ENCODE measurements at regions not wholly inside any gene's neighbourhood (a gene's known extent, or its start where the extent isn't known, plus 50 kb on each side); places are given as distances from the start of the nearest gene placed in this dataset.

- no peak overlapping the region for H3K4me3 ChIP-seq
- H3K9ac ChIP-seq (ENCODE audit: insufficient read depth in 1 of 2, low read length in 2 of 2): no peak overlapping the region
- TF ChIP-seq CTCF (IDR thresholded peaks at IDR 0.05; ENCODE audit: control extremely low read depth, extremely low read depth): no peak
- DNase-seq: peak in 2 of 3 donors; percentile 29 to 51
- WGBS, 2 donors: 87 to 93% methylated on average over 1 of the region's 1 CpG
- no peak overlapping the region for H3K27ac ChIP-seq (ENCODE audit: low read depth in 1 of 2, low read length in 1 of 2)
- peaks cover 0 to 6% (median 0%) of the 10 kb centered on the region in 5 donors for H3K4me1 ChIP-seq (ENCODE audit: control insufficient read depth in 5 of 5, insufficient read depth in 5 of 5, low read length in 5 of 5)
- ATAC-seq (ENCODE audit: insufficient read depth, low FRiP score): no peak
- no peaks in the 10 kb centered on the region for H3K36me3 ChIP-seq (ENCODE audit: control insufficient read depth in 4 of 4, insufficient read depth in 4 of 4, low read length in 4 of 4)
- peaks cover 0 to under 1% (median 0%) of the 10 kb centered on the region in 4 donors for H3K9me3 ChIP-seq (ENCODE audit: control insufficient read depth in 4 of 4, insufficient read depth in 3 of 4, low read length in 3 of 4)
- no peaks in the 10 kb centered on the region for H3K27me3 ChIP-seq (ENCODE audit: control insufficient read depth in 3 of 3, insufficient read depth in 3 of 3, low read length in 2 of 3)
Observed at GRCh38 chr21:20537130-20537529, 461.1 kb upstream of the NCAM2 start.

- Histone ChIP-seq H3K27me3 (ENCODE audit: control insufficient read depth in 3 of 3, insufficient read depth in 3 of 3, low read length in 2 of 3) (no peaks in the 10 kb centered on the region), H3K4me3 (no peak overlapping the region), H3K4me1 (ENCODE audit: control insufficient read depth in 5 of 5, insufficient read depth in 5 of 5, low read length in 5 of 5) (peaks cover 0 to 6% (median 0%) of the 10 kb centered on the region in 5 donors), H3K9me3 (ENCODE audit: control insufficient read depth in 4 of 4, insufficient read depth in 3 of 4, low read length in 3 of 4) (no peaks in the 10 kb centered on the region), H3K27ac (ENCODE audit: low read depth in 1 of 2, low read length in 1 of 2) (no peak overlapping the region), H3K36me3 (ENCODE audit: control insufficient read depth in 4 of 4, insufficient read depth in 4 of 4, low read length in 4 of 4) (no peaks in the 10 kb centered on the region), H3K9ac (ENCODE audit: insufficient read depth in 1 of 2, low read length in 2 of 2) (no peak overlapping the region)
- DNase-seq: no peak
- ATAC-seq (ENCODE audit: insufficient read depth, low FRiP score): no peak
- WGBS, 2 donors: 90 to 92% methylated on average over 5 of the region's 5 CpGs
- TF ChIP-seq CTCF (IDR thresholded peaks at IDR 0.05; ENCODE audit: control extremely low read depth, extremely low read depth): no peak
Observed at GRCh38 chr21:20538039-20538658, 460.1 kb upstream of the NCAM2 start.

GRCh38 chr21:20545454-20545853 lies 452.8 kb upstream of the NCAM2 start:
- no peaks in the 10 kb centered on the region for H3K4me1 ChIP-seq (ENCODE audit: control insufficient read depth in 5 of 5, insufficient read depth in 5 of 5, low read length in 5 of 5)
- no peak overlapping the region for H3K4me3 ChIP-seq
- WGBS, 2 donors: 77 to 85% methylated on average over 10 of the region's 10 CpGs
- no peak for DNase-seq
- peaks cover 0 to 2% (median 0%) of the 10 kb centered on the region in 4 donors for H3K9me3 ChIP-seq (ENCODE audit: control insufficient read depth in 4 of 4, insufficient read depth in 3 of 4, low read length in 3 of 4)
- no peak for TF ChIP-seq CTCF (IDR thresholded peaks at IDR 0.05; ENCODE audit: control extremely low read depth, extremely low read depth)
- no peak overlapping the region for H3K9ac ChIP-seq (ENCODE audit: insufficient read depth in 1 of 2, low read length in 2 of 2)
- no peaks in the 10 kb centered on the region for H3K27me3 ChIP-seq (ENCODE audit: control insufficient read depth in 3 of 3, insufficient read depth in 3 of 3, low read length in 2 of 3)
- no peak overlapping the region for H3K27ac ChIP-seq (ENCODE audit: low read depth in 1 of 2, low read length in 1 of 2)
- no peak for ATAC-seq (ENCODE audit: insufficient read depth, low FRiP score)
- H3K36me3 ChIP-seq (ENCODE audit: control insufficient read depth in 4 of 4, insufficient read depth in 4 of 4, low read length in 4 of 4): no peaks in the 10 kb centered on the region

GRCh38 chr21:20551939-20552338 lies 446.3 kb upstream of the NCAM2 start:
- ATAC-seq (ENCODE audit: insufficient read depth, low FRiP score) (no peak), DNase-seq (peak in 1 of 3 donors; percentile 7)
- H3K4me1 ChIP-seq (ENCODE audit: control insufficient read depth in 5 of 5, insufficient read depth in 5 of 5, low read length in 5 of 5): no peaks in the 10 kb centered on the region
- no peaks in the 10 kb centered on the region for H3K27me3 ChIP-seq (ENCODE audit: control insufficient read depth in 3 of 3, insufficient read depth in 3 of 3, low read length in 2 of 3)
- H3K27ac ChIP-seq (ENCODE audit: low read depth in 1 of 2, low read length in 1 of 2): no peak overlapping the region
- WGBS, 2 donors: 73 to 85% methylated on average over 1 of the region's 1 CpG
- no peak overlapping the region for H3K4me3 ChIP-seq
- no peak overlapping the region for H3K9ac ChIP-seq (ENCODE audit: insufficient read depth in 1 of 2, low read length in 2 of 2)
- no peaks in the 10 kb centered on the region for H3K36me3 ChIP-seq (ENCODE audit: control insufficient read depth in 4 of 4, insufficient read depth in 4 of 4, low read length in 4 of 4)
- TF ChIP-seq CTCF (IDR thresholded peaks at IDR 0.05; ENCODE audit: control extremely low read depth, extremely low read depth): no peak
- H3K9me3 ChIP-seq (ENCODE audit: control insufficient read depth in 4 of 4, insufficient read depth in 3 of 4, low read length in 3 of 4): no peaks in the 10 kb centered on the region

Data from lung (tissue), 11 donors.